HG03135 (cell line): ENCODE measurements at regions not wholly inside any gene's neighbourhood (a gene's known extent, or its start where the extent isn't known, plus 50 kb on each side); places are given as distances from the start of the nearest gene placed in this dataset.

Experiments
- ATAC-seq: cut with Tn5 transposase; IDR thresholded peaks from one replicate; pipeline ENCODE4 v1.9.1; 2021; ENCODE audit warnings: mild to moderate bottlenecking, moderate library complexity; ENCODE audit not compliant: unreplicated experiment

DNA sequence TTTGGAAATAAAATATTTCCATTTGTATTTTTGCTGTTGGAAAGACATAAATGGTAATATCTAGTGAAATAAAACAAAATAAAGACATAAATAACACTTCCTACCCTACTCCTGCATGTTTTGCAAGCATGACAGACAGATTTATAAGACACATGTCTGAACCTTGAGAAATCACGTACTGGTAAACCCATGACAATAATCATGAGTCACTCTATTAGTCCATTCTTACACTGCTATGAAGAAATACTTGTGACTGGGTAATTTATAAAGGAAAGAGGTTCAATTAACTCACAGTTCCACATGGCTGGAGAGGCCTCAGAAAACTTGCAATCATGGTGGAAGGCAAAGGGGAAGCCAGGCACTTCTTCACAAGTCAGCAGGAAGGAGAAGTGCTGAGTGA is 942.2 kb downstream of the REEP3 start:
- ATAC-seq = no peak

- no peak for ATAC-seq
These were observed 944.5 kb downstream of the REEP3 start for GRCh38 chr10:64465653-64466052.

- no peak for ATAC-seq
These were observed 947.0 kb downstream of the REEP3 start for GRCh38 chr10:64468219-64468618.

GRCh38 chr10:64476506-64476905 is 955.3 kb downstream of the REEP3 start:
- no peak for ATAC-seq

- no peak for ATAC-seq
These were observed 956.6 kb downstream of the REEP3 start for GRCh38 chr10:64477791-64478190.

DNA sequence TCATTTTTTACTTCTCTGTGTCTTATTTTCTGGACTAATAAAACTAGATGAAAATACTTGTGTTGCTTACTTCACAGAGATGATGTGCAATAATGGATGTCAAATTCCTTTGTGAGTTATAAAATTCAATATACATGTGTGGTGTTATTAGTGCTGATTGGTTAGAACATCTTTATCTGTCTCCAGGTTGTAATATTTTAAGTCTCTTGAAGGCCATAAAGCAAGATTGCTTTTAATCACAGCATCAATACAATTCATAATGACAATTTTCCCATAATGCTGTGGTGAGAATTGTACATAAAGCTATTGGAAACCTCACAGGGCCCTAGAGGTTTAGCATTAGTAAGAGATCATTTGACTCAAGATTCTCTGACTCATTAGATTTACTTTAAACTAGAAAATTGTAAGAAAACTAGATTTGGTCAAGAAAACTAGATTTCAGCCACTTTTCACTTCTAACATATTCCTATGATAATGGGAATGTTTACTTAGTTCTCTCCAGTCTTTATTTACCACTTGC is 963.7 kb downstream of the REEP3 start:
- no peak for ATAC-seq

DNA sequence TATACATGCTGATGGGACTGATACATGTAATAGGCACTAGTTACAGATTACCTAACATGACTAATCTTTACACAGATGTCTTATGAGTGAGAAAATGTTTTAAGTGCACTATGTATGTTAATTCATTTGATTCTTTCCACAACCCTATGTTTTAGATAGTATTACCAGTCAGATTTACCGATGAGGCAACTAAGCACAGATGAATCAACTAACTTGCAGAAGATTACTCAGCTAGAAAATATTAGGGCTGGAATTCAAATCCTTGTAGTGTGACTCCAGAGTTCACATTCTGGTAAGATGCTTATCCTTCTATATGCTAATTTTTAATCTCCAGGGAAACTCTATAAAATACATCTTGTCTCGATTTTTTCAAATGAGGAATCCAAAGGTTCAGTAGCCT is 964.9 kb downstream of the REEP3 start:
- no peak for ATAC-seq

DNA sequence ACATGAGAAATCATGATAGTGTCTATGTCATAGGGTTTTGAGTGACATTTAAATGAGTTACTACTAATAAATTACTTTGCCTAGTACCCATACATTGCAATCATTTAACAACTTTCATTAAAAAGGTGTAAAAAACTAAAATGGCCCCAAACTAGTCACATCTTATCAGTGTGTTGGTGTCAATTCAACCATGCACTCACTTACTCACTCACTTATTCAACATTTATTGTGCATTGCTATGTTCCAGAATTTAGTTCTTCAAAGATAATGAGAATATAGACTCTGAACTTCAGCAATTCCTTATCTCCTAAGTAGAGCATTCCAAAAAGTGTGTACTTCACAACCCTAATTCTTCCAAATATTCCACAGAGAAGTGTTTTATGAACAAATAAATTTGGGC is 965.7 kb downstream of the REEP3 start:
- ATAC-seq = no peak

- no peak for ATAC-seq
These were observed 973.7 kb downstream of the REEP3 start for GRCh38 chr10:64494901-64495300.

DNA sequence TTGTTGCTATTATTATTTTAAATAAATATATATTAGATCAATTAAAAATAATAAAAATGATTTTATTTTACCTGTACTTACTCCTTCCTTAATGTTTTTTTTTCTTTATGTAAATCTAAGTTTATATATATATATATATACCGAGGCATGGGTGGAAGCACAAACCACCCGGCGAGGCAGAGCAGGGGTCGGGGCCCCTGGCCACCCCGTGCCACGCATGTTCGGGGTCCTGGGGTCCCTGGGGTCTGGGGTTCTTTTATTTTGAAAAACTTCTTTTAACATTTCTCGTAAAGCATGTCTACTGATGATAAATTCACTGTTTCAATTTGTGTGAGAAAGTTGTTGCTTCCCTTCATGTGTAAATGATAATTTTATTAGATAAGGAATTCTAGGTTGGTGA is 976.1 kb downstream of the REEP3 start:
- no peak for ATAC-seq

DNA sequence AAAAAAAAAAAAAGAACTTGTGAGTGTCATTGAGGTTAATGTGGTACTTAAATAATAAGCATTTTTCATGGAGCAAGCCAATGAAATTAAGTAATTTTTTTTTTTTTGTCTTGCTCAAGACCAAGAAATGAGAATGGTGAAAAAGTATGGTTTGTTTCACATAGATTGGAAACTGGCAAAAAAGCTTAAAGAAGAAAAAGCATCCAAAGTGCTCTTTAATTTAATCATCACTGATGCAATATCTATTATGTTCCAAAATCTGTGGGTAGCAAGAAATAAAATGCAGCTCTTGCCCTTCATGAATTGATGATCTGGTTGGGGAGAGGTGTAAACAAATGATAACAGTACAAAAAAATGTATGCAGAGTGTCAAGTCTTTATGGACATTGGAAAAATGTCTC is 980.6 kb downstream of the REEP3 start:
- ATAC-seq = no peak

GRCh38 chr10:64502936-64503335 is 981.7 kb downstream of the REEP3 start:
- ATAC-seq = no peak

DNA sequence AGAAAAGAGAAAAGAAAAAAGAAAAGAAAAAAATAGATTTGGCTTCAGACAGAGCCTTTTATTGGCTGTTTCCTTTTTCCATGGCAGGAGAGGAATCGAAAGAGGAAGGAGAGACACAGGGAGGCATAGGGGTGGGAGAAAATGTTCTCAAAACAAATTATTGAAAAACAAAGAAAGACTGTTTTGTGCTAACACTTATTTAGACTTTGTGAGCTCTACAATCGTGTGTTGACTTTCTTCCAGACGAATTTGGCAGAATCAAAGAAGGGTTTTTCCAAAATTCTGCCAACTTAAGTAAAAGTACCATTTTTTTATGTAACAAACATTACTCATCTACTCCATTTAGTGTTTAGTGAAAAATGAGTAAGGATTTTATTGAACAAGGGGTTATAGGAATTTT is 982.2 kb downstream of the REEP3 start:
- ATAC-seq = no peak

GRCh38 chr10:64505501-64505900 is 984.3 kb downstream of the REEP3 start:
- no peak for ATAC-seq

- no peak for ATAC-seq
These were observed 985.8 kb downstream of the REEP3 start for GRCh38 chr10:64506963-64507362.

DNA sequence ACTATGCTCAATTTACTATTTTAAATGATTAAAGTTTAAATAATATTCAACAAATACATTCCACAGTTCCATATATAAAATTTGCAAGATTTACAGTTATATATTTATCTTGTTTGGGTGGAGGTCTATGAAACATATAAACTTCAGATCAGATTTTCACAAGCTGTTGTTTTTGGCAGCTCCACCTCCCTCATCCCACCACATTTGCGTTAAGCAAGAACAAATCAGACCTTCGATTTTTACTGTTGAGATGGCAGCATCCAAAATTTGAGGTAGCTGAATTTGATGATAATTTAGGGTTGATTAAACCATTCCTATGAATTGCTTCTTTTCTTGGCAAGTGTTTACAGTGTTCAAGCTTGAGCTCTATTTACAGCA is 986.4 kb downstream of the REEP3 start:
- ATAC-seq = no peak

GRCh38 chr10:64508029-64508661 is 986.9 kb downstream of the REEP3 start:
- ATAC-seq = no peak

- ATAC-seq = no peak
These were observed 994.9 kb downstream of the REEP3 start for GRCh38 chr10:64515970-64516699.

DNA sequence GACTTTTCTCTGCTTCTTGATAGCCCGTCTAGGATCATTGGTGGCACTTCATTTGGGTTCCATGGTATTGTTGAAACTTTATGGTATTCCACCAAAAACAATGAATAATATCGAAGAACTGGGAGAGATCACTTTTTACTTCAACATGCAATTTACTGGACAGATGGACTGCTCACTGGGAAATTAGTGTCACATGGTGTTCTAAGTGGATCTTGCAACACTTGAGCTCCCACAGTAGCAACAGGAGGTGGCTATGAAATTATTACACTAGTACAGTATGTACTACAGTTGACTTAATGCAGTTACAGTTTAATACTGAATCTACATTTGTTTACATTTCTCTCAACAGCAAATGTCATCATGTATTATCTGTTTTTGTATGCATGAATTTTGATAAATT is 997.3 kb downstream of the REEP3 start:
- ATAC-seq = no peak

- ATAC-seq = no peak
These were observed 998.2 kb downstream of the REEP3 start for GRCh38 chr10:64519427-64519826.

DNA sequence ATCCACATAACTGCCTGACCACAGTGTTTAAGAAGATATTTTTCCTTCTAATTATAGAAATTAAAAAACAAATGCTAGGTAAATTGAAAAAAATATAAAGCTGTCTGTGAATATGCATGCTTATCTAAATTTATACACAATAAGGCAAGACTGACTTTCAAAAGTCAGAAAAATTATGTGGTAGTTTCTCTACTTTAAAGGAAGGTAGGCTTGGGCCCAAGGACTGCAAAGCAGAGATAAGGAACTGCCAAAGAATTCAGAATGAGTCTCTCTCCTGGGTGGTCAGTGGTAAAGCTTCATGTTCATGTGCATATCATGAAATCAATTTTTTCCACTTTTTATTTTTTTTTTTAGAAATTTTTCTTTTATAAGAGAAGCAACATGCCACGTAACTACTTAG is 998.6 kb downstream of the REEP3 start:
- no peak for ATAC-seq

DNA sequence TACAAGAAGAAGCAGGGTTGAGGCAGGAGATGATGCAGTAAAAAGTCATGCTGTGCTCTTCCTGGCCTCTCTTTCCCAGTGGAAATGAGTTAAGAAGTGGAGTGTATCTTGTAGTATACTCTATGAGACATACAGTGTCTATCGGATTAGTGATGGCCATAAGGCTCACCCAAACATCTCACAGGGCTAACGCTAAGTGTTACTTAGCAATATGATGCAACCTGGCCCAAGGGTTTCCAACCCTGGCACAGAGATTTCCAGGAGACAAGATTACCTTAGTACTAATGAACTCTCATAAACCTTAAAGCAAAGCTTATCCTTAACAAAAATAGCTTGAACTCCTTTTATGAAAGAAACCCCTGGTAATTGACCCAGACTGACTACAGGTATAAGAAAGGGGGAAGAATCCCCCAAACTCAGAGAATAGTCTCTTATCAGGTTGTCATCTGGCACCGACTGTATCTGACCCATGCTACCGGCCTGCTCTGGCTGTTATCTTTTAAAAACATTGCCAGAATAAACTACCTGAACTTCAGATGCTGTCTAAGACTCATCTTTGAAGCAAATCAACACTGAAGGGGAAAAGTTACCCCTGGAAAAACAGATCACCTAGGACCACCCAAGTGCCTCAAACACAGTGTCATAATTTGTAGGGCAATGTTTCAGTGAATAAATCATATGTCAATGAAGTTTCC is 1002.0 kb downstream of the REEP3 start:
- no peak for ATAC-seq
